Stimulated activated CD8-positive, alpha-beta memory T cell treated with anti-CD3 and anti-CD28 coated beads, Interleukin-12 subunit alpha, Interleukin-12 subunit beta, amount 100 ng/mL, for 4 hours (primary cell): ENCODE measurements at regions not wholly inside any gene's neighbourhood (a gene's known extent, or its start where the extent isn't known, plus 50 kb on each side); places are given as distances from the start of the nearest gene placed in this dataset.
"Not testable (repeated sequence)": the region's sequence is repeated elsewhere in the genome, so short reads cannot be mapped to it uniquely, and the experiment has no call there.

Experiments
- DNase-seq: peaks from one replicate; pipeline ENCODE4 v3.0.0-alpha.2; 2020; ENCODE audit warnings: low read depth

DNA sequence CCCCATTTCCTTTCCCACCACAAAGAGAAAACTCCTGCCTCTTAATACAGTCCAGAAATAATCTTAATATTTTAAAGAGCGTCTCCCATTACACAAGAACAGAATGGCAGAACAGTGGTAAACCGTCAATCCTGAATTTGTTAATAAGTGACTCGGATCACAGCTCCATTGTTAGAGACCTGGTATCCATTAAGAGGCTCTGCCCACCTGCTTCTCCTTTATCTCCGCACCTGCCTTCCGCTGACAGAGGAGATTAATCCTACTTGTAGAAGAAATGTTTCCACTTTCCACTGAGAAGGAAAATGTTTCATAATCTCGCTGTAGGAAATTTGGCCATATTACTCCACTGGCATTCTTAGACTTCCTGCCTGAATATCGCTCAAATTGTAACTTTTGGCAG, 1493.2 kb downstream of the MAT2B start:
- DNase-seq: no peak

GRCh38 chr5:165000479-165001190, 1495.2 kb downstream of the MAT2B start:
- no peak for DNase-seq

GRCh38 chr5:165003283-165003682, 1497.9 kb downstream of the MAT2B start:
- no peak for DNase-seq

GRCh38 chr5:165004175-165004574, 1498.8 kb downstream of the MAT2B start:
- DNase-seq: no peak

GRCh38 chr5:165014439-165014838, 1509.0 kb downstream of the MAT2B start:
- no peak for DNase-seq

DNA sequence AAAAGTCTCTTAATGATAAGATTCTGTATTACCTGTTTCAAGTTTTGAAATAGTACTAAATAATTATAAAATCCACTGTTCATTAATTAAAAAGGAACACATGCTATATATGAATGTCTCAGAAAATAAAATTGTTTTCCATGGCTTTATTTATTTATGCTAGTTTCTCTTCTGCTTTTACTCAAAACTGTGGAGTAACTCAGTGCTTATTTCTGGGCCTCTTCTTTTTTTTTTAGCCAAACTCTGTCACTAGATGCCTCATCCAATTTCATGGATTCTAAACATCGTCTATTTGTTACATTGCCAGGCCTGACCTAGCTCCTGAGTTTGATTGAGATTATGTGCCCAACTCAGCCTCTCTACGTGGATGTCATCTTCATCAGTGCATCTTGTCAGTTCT, 1509.7 kb downstream of the MAT2B start:
- DNase-seq: no peak

- DNase-seq: no peak
Observed at GRCh38 chr5:165015547-165015946, 1510.1 kb downstream of the MAT2B start.

GRCh38 chr5:165026971-165027370, 1521.6 kb downstream of the MAT2B start:
- DNase-seq: no peak

- DNase-seq: no peak
Observed at GRCh38 chr5:165028356-165028755, 1522.9 kb downstream of the MAT2B start.

DNA sequence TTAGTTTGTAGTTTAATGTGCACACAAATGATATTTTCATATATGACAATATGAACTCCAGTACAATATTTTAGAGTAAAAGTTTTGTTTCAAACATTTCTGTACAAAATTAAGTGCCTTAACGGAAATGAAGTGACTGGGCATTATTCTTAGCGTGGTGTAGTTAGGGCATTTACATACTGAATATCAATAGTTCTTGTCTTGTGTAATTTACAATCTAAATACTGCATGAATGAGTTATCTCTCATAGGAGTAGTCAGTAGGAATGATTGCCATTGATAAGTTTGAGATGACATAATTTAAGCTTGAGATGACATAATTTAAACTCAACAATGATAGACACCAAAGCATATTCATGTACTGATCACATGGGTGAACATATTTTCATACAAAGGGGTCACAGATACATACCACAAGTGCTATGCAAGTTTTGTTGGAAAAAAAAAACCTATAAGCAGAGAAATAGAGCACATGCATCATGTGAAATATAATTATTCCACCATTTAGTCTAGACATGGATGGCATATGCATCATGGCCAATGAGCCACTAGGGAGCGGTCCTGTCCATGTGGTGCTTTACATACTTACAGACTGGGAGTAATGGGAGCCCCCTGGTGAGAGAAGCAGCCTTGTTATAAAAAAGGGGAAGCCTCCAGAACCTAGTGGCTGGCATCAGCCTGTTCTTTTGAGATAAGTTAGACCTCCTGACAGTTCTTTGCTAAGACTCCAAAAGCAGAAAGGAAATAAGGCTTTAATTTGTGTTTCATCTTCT, 1523.9 kb downstream of the MAT2B start:
- DNase-seq: no peak

- DNase-seq: no peak
Observed at GRCh38 chr5:165030971-165031370, 1525.6 kb downstream of the MAT2B start.

GRCh38 chr5:165031371-165031770, 1526.0 kb downstream of the MAT2B start:
- no peak for DNase-seq

DNA sequence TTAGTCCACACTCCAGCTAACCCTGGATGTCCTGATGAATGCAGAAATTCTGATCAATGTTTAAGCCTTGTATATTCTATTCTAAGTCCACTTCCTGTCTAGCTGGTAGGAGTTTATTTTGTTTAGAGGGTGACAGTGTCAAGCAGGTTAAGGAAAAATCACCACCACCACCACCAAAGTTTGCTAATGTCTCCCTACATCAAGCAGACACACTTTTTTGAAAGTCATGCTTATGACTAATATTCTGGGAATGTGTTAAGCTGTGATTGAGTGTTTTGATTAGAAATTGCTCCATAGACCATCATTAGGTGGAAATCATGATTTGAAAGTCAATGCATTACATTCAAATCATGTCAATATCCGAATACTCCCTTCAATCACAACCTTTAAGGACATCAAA, 1530.1 kb downstream of the MAT2B start:
- DNase-seq: no peak

DNA sequence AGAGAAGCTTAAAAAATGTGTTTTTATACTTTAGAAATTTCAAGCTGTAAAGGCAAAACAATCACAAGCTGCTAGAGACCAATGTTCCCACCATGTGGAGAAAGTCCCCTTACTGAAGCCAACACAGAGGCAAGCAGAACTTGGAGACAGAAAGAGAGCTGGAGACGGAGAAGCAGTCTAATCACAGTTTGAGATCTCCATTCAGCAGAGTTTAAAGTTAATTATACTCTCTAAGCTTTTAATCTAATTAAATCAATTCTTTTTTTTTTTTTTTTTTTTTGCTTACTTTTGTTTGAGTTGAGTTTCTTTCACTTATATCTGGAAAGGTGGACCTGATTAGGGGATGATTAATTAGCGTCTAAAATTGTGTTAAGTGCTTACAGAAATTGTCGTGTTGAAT, 1534.3 kb downstream of the MAT2B start:
- no peak for DNase-seq

- not testable (repeated sequence) for DNase-seq
Observed at GRCh38 chr5:165045941-165046340, 1540.5 kb downstream of the MAT2B start.

- DNase-seq: no peak
Observed at GRCh38 chr5:165055476-165055875, 1550.1 kb downstream of the MAT2B start.

DNA sequence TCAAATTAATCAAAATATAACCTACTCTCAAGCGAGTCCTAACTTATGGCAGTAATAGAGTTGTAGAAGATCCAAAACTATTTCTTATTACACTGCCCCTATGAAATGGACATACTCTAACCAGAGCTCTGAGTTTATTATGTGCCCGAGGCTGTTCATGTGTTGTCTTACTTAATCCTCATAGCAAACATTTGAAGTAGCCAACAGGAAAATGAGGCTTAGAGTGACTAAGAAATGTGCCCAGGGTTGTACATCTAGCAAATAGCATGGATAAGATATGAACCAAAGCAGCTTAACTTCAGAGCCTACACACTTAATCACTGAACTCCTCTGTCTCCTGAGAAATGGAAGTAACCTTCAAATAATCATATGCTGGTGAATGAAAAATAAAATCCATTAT, 1551.7 kb downstream of the MAT2B start:
- DNase-seq: no peak

- DNase-seq: no peak
Observed at GRCh38 chr5:165066751-165067385, 1561.4 kb downstream of the MAT2B start.

DNA sequence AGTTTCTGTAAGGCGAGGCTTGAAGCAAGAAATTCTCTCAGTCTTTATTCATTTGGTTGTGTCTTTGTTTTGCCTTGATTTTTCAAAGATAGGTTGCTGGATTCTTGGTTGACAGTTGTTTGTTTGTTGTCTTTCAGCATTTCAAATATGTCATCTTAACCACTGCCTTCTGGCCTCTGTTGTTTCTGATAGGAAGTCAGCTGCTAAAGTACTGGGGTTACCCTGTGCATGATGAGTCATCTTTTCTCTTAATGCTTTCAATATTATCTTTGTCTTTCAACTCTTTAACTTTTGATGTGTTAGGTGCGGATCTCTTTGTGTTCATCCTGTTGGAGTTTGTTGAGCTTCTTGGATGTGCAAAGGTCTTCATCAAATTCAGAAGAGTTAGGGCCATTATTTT, 1571.3 kb downstream of the MAT2B start:
- no peak for DNase-seq

- no peak for DNase-seq
Observed at GRCh38 chr5:165079389-165079788, 1574.0 kb downstream of the MAT2B start.

DNA sequence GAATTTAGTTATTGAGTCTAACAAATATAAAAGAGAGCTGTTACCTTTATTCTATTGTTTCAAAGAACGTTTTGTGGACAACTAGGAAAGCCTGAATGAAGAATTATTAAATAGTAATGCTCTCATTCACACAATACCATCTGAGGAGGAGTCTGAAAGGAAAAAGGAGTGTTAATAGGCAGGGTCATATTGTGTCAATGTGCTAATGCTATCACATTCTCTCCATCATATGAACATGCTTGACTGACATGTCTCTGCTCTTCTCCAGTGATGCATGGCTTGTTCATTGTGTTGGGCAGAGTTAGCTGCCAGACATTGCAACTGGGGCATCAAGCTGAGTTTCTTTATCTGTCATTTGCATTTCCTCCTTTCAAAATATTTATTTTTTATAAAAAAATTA, 1578.0 kb downstream of the MAT2B start:
- no peak for DNase-seq

DNA sequence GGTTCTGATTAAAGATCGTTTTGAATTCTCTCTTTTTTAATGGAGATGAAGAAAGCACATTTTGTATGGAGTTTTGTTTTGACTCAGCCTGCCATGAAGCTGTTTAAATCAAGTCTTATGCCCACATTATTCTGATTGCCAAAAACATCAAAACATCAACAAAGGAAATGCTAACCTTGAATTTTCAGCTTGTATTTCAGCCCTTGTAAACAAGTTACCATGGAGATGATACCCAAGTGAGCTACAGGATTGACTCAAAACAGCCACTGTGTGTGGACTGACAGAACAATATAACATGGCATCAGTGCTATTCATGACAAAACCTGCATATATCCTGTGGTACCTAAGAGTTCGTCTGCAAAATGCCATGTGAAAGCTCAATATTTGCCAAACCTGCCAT, 1581.0 kb downstream of the MAT2B start:
- no peak for DNase-seq

DNA sequence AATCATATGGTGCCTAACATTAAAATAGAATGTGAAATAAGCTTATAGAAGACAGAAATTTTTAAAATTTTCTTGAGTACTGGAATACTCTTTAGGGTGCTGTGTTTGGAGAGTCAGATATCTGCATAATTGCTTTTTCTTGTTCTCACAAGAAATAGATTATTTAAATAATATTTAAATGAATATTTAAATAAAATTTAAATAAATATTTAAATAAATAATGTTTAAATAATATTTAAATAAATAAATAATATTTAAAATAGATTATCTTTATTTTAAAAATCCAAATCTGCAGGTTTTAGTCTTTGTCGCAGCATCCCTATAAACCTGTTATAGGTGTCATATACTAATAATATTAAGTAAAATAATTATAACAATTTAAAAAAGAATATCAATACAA, 1589.4 kb downstream of the MAT2B start:
- no peak for DNase-seq
